ENCODE measurements at regions not wholly inside any gene's neighbourhood (a gene's known extent, or its start where the extent isn't known, plus 50 kb on each side); places are given as distances from the start of the nearest gene placed in this dataset.

DNA sequence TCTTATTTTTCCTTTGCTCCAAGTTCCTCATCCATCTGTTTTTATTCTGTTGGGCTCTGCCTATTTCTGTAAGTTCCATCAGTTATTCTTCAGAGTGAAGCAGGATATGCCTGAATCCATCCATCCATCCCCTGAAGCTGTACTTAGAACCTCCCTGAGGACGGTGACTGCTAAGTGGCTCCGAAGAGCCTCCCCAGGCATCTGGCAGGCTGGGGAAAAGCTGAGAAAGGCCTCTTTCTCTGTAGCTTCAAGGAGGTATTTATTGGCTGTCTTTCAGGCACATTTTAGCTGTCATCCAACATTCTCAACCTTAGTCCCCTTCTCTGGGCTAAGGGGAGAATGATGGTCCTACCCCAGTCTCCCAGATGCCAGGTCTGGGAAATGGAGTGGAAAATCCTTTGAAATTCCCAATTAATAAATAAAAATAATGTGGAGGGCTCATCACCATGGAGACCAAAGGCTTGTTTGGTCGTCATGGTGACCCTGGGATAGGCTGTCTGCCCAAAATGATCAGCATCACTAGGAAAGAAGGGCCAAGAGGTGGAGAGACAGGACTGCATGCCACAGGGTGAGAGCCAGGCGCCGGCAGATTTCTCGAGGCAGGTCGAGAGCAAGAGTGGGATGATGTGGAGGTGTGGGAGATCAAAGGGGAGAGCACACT, 82.0 kb downstream of the UBIAD1 start:
- Histone ChIP-seq H3K9ac (ENCODE audit: low read length) (no peak overlapping the region), H3K36me3 (replicated peaks; ENCODE audit: insufficient read depth, low read length) (no peaks in the 10 kb centered on the region), H4K20me1 (ENCODE audit: insufficient read depth, low read length) (no peaks in the 10 kb centered on the region), H3K27me3 (replicated peaks; ENCODE audit: insufficient read depth, low read length) (peaks cover 82% of the 10 kb centered on the region), H3K4me1 (ENCODE audit: low read length) (0 out of 2 replicates have a peak, but pooled peaks cover 4% of the 10 kb centered on the region), H3F3A (ENCODE audit: insufficient read depth, low read length) (no peaks in the 10 kb centered on the region), H2AFZ (ENCODE audit: low read length) (no peak overlapping the region), H3K9me3 (replicated peaks; ENCODE audit: insufficient read depth, low read length) (no peaks in the 10 kb centered on the region), H3K9me2 (replicated peaks; ENCODE audit: insufficient read depth, low read length) (no peaks in the 10 kb centered on the region), H3K79me2 (ENCODE audit: low read length) (no peaks in the 10 kb centered on the region), H3K27ac (ENCODE audit: low read length) (no peak overlapping the region), H3K4me3 (ENCODE audit: low read length) (no peak overlapping the region), H3K4me2 (ENCODE audit: low read depth, low read length) (no peak overlapping the region)
- no peak for DNase-seq
- TF ChIP-seq EZH2phosphoT487 (IDR thresholded peaks at IDR 0.05; ENCODE audit: low read length), result no peak
- TF ChIP-seq, protein P1, sequence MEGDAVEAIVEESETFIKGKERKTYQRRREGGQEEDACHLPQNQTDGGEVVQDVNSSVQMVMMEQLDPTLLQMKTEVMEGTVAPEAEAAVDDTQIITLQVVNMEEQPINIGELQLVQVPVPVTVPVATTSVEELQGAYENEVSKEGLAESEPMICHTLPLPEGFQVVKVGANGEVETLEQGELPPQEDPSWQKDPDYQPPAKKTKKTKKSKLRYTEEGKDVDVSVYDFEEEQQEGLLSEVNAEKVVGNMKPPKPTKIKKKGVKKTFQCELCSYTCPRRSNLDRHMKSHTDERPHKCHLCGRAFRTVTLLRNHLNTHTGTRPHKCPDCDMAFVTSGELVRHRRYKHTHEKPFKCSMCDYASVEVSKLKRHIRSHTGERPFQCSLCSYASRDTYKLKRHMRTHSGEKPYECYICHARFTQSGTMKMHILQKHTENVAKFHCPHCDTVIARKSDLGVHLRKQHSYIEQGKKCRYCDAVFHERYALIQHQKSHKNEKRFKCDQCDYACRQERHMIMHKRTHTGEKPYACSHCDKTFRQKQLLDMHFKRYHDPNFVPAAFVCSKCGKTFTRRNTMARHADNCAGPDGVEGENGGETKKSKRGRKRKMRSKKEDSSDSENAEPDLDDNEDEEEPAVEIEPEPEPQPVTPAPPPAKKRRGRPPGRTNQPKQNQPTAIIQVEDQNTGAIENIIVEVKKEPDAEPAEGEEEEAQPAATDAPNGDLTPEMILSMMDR (IDR thresholded peaks at IDR 0.05; ENCODE audit: low read length), result no peak
- TF ChIP-seq EZH2 (optimal IDR thresholded peaks at IDR 0.05; ENCODE audit: low read depth, low read length), result no peak

DNA sequence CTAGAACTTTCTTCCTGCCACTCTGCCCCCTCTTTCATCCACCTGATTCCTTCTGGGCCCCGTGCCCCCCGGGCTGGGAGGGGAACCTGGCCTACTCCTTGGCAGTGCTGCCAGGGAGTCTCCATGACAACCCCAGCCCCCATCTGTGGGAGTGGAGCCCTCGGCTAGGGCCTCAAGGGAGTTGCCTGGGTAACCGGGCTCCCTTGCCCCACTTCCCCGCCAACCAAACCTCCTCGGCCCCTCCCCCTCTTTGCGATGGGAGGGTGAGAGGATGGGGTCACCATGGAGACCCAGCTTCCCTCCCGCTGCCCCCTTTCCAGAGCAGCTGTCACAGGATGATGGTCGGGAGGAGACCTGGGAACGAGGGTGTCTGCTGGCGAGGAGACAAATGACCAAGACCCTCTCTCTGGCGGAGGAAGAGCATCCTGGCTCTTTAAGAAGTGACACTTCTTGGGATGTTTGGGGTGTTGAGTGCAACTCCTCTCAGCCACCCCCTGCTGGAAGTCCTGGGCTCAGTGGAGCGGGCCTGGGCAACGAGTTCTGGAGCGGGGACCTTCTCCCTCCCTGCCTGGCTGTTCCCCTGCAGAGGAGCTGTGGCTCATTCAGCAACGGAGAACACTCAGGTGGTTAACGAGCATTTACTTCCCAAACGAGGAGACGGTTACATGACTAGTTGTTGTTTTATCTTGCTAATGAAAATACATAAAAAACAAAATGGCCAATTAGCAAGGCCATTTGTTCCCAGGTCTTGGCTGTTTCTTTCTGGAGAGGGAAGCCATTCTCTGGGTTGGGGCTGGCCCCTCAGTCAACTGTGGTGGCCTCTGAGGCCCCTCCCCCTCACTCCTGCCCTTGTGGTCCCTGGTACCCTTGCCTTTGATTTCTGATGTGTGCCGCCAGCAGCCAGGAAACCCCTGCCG, 82.8 kb downstream of the UBIAD1 start:
- Histone ChIP-seq H3F3A (ENCODE audit: insufficient read depth, low read length) (no peaks in the 10 kb centered on the region), H3K9ac (ENCODE audit: low read length) (no peak overlapping the region), H3K79me2 (ENCODE audit: low read length) (no peaks in the 10 kb centered on the region), H4K20me1 (ENCODE audit: insufficient read depth, low read length) (no peaks in the 10 kb centered on the region), H3K27me3 (replicated peaks; ENCODE audit: insufficient read depth, low read length) (peaks cover 81% of the 10 kb centered on the region), H3K27ac (ENCODE audit: low read length) (no peak overlapping the region), H3K9me2 (replicated peaks; ENCODE audit: insufficient read depth, low read length) (no peaks in the 10 kb centered on the region), H2AFZ (ENCODE audit: low read length) (no peak overlapping the region), H3K36me3 (replicated peaks; ENCODE audit: insufficient read depth, low read length) (no peaks in the 10 kb centered on the region), H3K4me3 (ENCODE audit: low read length) (no peak overlapping the region), H3K4me1 (ENCODE audit: low read length) (0 out of 2 replicates have a peak, but pooled peaks cover 4% of the 10 kb centered on the region), H3K9me3 (replicated peaks; ENCODE audit: insufficient read depth, low read length) (no peaks in the 10 kb centered on the region), H3K4me2 (ENCODE audit: low read depth, low read length) (no peak overlapping the region)
- TF ChIP-seq, protein P1 (IDR thresholded peaks at IDR 0.05; ENCODE audit: low read length), result no peak
- TF ChIP-seq EZH2 (optimal IDR thresholded peaks at IDR 0.05; ENCODE audit: low read depth, low read length) (no peak), EZH2phosphoT487 (IDR thresholded peaks at IDR 0.05; ENCODE audit: low read length) (no peak)
- no peak for DNase-seq

DNA sequence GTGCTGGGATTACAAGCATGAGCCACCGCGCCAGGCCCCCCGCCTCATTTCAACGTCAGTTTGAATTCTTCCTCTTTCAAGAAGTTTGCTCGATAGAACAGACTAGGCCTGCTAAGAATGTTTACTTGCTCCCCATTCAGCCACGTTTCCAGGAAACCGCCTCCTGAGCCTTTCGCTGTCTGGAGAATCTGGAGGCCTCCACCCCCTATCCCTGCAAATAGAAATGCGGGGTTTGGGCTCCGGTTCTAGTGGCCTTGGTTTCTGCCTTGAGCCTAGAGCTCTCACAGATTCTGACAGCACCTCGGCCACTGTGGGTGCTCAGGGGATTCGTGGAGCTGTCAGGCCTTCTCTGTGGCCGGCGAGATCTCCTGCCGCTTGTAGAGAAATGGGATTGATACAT, 84.3 kb downstream of the UBIAD1 start:
- peaks cover 82% of the 10 kb centered on the region for H3K27me3 ChIP-seq (replicated peaks; ENCODE audit: insufficient read depth, low read length)
- H3K9me3 ChIP-seq (replicated peaks; ENCODE audit: insufficient read depth, low read length), result no peaks in the 10 kb centered on the region
- H3K9ac ChIP-seq (ENCODE audit: low read length), result no peak overlapping the region
- no peaks in the 10 kb centered on the region for H3K9me2 ChIP-seq (replicated peaks; ENCODE audit: insufficient read depth, low read length)
- H3K4me2 ChIP-seq (ENCODE audit: low read depth, low read length), result no peak overlapping the region
- TF ChIP-seq, protein P1 (IDR thresholded peaks at IDR 0.05; ENCODE audit: low read length), result no peak
- TF ChIP-seq EZH2 (optimal IDR thresholded peaks at IDR 0.05; ENCODE audit: low read depth, low read length) (no peak), EZH2phosphoT487 (IDR thresholded peaks at IDR 0.05; ENCODE audit: low read length) (no peak)
- no peak overlapping the region for H3K27ac ChIP-seq (ENCODE audit: low read length)
- no peaks in the 10 kb centered on the region for H3K79me2 ChIP-seq (ENCODE audit: low read length)
- H2AFZ ChIP-seq (ENCODE audit: low read length), result no peak overlapping the region
- DNase-seq, result no peak
- H3K4me3 ChIP-seq (ENCODE audit: low read length), result no peak overlapping the region
- H3F3A ChIP-seq (ENCODE audit: insufficient read depth, low read length), result no peaks in the 10 kb centered on the region
- H3K4me1 ChIP-seq (ENCODE audit: low read length), result 0 out of 2 replicates have a peak, but pooled peaks cover 4% of the 10 kb centered on the region
- no peaks in the 10 kb centered on the region for H3K36me3 ChIP-seq (replicated peaks; ENCODE audit: insufficient read depth, low read length)
- no peaks in the 10 kb centered on the region for H4K20me1 ChIP-seq (ENCODE audit: insufficient read depth, low read length)

All from MM.1S (cell line).